IMR-90 (cell line): ENCODE measurements at regions not wholly inside any gene's neighbourhood (a gene's known extent, or its start where the extent isn't known, plus 50 kb on each side); places are given as distances from the start of the nearest gene placed in this dataset.

Source experiments
- ATAC-seq: fragments of 200-7000 bp; cut with Tn5 transposase; 2 replicates; pipeline ENCODE4 v1.9.1; 2020; ENCODE audit warnings: low read depth, mild to moderate bottlenecking, moderate library complexity
- BruUV-seq: library from RNA; stranded (reverse); fragments of 400-500 nt; replicated peaks from 2 replicates; lab custom pipeline; 2021; lab: Mats Ljungman, UMichigan
- CTCF ChIA-PET: fragments of 300-600 bp; formaldehyde crosslinking; extraction: SDS; loops from one replicate; lab custom pipeline; 2021; ENCODE audit warnings: antibody characterized with exemption; lab: Yijun Ruan, JAX
- POLR2A ChIA-PET: fragments of 300-600 bp; sonication (Branson Sonifier 250); formaldehyde crosslinking; loops from one replicate; lab custom pipeline; 2022; ENCODE audit warnings: antibody characterized with exemption; ENCODE audit not compliant: unreplicated experiment; lab: Charles Lee
- DNase-seq: peaks from one replicate; pipeline ENCODE4 v3.0.0; 2013
- H2AFZ ChIP-seq: replicated peaks from 2 replicates; pipeline ENCODE3; 2013; ENCODE audit warnings: low read length, mild to moderate bottlenecking; ENCODE audit not compliant: poor library complexity
- H2AK5ac ChIP-seq: 2 replicates; pipeline ENCODE4 v1.6.1; 2013; ENCODE audit warnings: low read depth, low read length, inconsistent platforms
- H2AK9ac ChIP-seq: replicated peaks from 2 replicates; pipeline ENCODE3; 2013; ENCODE audit warnings: mild to moderate bottlenecking, low read depth, low read length, moderate library complexity; ENCODE audit not compliant: poor library complexity
- H2BK120ac ChIP-seq: 2 replicates; pipeline ENCODE4 v1.6.1; 2013; ENCODE audit warnings: low read depth, low read length, inconsistent platforms
- H2BK15ac ChIP-seq: 3 replicates; pipeline ENCODE4 v1.6.1; 2013; ENCODE audit warnings: low read depth, low read length, inconsistent platforms
- H2BK20ac ChIP-seq: 2 replicates; pipeline ENCODE4 v1.6.1; 2013; ENCODE audit warnings: low read depth, mild to moderate bottlenecking, inconsistent platforms, low read length, moderate library complexity
- H2BK5ac ChIP-seq: 2 replicates; pipeline ENCODE4 v1.6.1; 2013; ENCODE audit warnings: mild to moderate bottlenecking, low read depth, low read length, inconsistent platforms; ENCODE audit not compliant: poor library complexity, severe bottlenecking
- H3K14ac ChIP-seq: replicated peaks from 2 replicates; pipeline ENCODE4 v1.6.1; 2013; ENCODE audit warnings: low read depth, low read length, inconsistent platforms
- H3K18ac ChIP-seq: 2 replicates; pipeline ENCODE4 v1.6.1; 2013; ENCODE audit warnings: low read depth, low read length, control low read depth
- H3K23ac ChIP-seq: 2 replicates; pipeline ENCODE4 v1.6.1; 2013; ENCODE audit warnings: low read depth, low read length, inconsistent platforms
- H3K27ac ChIP-seq: 2 replicates; pipeline ENCODE4 v1.5.1; 2013; ENCODE audit warnings: mild to moderate bottlenecking, control low read depth, low read length; ENCODE audit not compliant: insufficient read depth
- H3K27me3 ChIP-seq: 2 replicates; pipeline ENCODE4 v1.6.1; 2013; ENCODE audit warnings: low read length; ENCODE audit not compliant: control insufficient read depth, insufficient read depth
- H3K36me3 ChIP-seq: 2 replicates; pipeline ENCODE4 v1.6.1; 2013; ENCODE audit warnings: low read length, mixed read lengths; ENCODE audit not compliant: control insufficient read depth, insufficient read depth
- H3K4ac ChIP-seq: 2 replicates; pipeline ENCODE4 v1.6.1; 2013; ENCODE audit warnings: low read depth, low read length, inconsistent platforms
- H3K4me1 ChIP-seq: 2 replicates; pipeline ENCODE4 v1.6.1; 2013; ENCODE audit warnings: low read length, mixed read lengths; ENCODE audit not compliant: control insufficient read depth, insufficient read depth
- H3K4me2 ChIP-seq: 2 replicates; pipeline ENCODE4 v1.6.1; 2013; ENCODE audit warnings: low read depth, mild to moderate bottlenecking, control low read depth, low read length, moderate library complexity
- H3K4me3 ChIP-seq: 2 replicates; pipeline ENCODE4 v1.5.1; 2013; ENCODE audit warnings: low read depth, mild to moderate bottlenecking, control low read depth, low read length, moderate library complexity; ENCODE audit not compliant: insufficient read depth
- H3K56ac ChIP-seq: 2 replicates; pipeline ENCODE4 v1.6.1; 2013; ENCODE audit warnings: low read length, inconsistent platforms; ENCODE audit not compliant: insufficient read depth; ENCODE audit errors: extremely low read depth
- H3K79me1 ChIP-seq, 2 experiments: 2 replicates each; pipeline ENCODE4 v1.6.1; 2013; ENCODE audit warnings: low read length in 2 of 2, inconsistent platforms in 1 of 2, low read depth in 1 of 2
- H3K9ac ChIP-seq: 2 replicates; pipeline ENCODE4 v1.6.1; 2013; ENCODE audit warnings: low read depth, low read length, control low read depth
- H3K9me1 ChIP-seq: 2 replicates; pipeline ENCODE4 v1.6.1; 2013; ENCODE audit warnings: low read length, inconsistent platforms; ENCODE audit not compliant: insufficient read depth
- H3K9me3 ChIP-seq: 2 replicates; pipeline ENCODE4 v1.6.1; 2013; ENCODE audit warnings: low read length; ENCODE audit not compliant: control insufficient read depth, insufficient read depth
- H4K20me1 ChIP-seq: 2 replicates; pipeline ENCODE4 v1.6.1; 2013; ENCODE audit warnings: low read length, inconsistent platforms; ENCODE audit not compliant: insufficient read depth
- H4K5ac ChIP-seq: 2 replicates; pipeline ENCODE4 v1.6.1; 2013; ENCODE audit warnings: mild to moderate bottlenecking, low read depth, low read length, control low read depth
- H4K8ac ChIP-seq, 2 experiments: 2 replicates each; pipeline ENCODE4 v1.6.1; 2013; ENCODE audit warnings: low read depth in 2 of 2, low read length in 2 of 2, control low read depth in 1 of 2, inconsistent platforms in 1 of 2
- H4K91ac ChIP-seq: 2 replicates; pipeline ENCODE4 v1.6.1; 2013; ENCODE audit warnings: low read depth, low read length, inconsistent platforms; ENCODE audit not compliant: insufficient read depth
- BHLHE40 ChIP-seq: fragments of 150-350 bp; IDR thresholded peaks from 2 replicates; pipeline ENCODE4 v1.6.1; 2016; ENCODE audit warnings: mild to moderate bottlenecking, low read depth, low read length
- CHD1 ChIP-seq: IDR thresholded peaks from 2 replicates; pipeline ENCODE4 v1.6.1; 2012; ENCODE audit warnings: low read depth, low read length, improper control_type of control experiment
- MAZ ChIP-seq: IDR thresholded peaks from 2 replicates; pipeline ENCODE4 v1.6.1; 2012; ENCODE audit warnings: low read depth, mild to moderate bottlenecking, low read length, improper control_type of control experiment, moderate library complexity, borderline replicate concordance
- RAD21 ChIP-seq: IDR thresholded peaks from 2 replicates; pipeline ENCODE4 v1.6.1; 2012; ENCODE audit warnings: low read length, improper control_type of control experiment
- RCOR1 ChIP-seq: IDR thresholded peaks from 2 replicates; pipeline ENCODE4 v1.6.1; 2012; ENCODE audit warnings: mild to moderate bottlenecking, low read length, improper control_type of control experiment; ENCODE audit not compliant: insufficient replicate concordance
- RFX5 ChIP-seq: IDR thresholded peaks from 2 replicates; pipeline ENCODE4 v1.8.0; 2012; ENCODE audit warnings: low read depth, mild to moderate bottlenecking, low read length, moderate library complexity
- SMC3 ChIP-seq: fragments of 150-350 bp; IDR thresholded peaks from 2 replicates; pipeline ENCODE4 v1.6.1; 2016; ENCODE audit warnings: low read depth, mild to moderate bottlenecking, antibody characterized with exemption, low read length, moderate library complexity
- USF2 ChIP-seq: fragments of 150-350 bp; IDR thresholded peaks from 2 replicates; pipeline ENCODE4 v1.6.1; 2017; ENCODE audit warnings: mild to moderate bottlenecking, antibody characterized with exemption, low read length, low read depth
- WGBS, 2 experiments: methylation state at CpG; one replicate each; pipeline versions ENCODE4 v1.1.5 to v1.1.7; 2013; ENCODE audit warnings: missing lambda C conversion rate in 2 of 2; ENCODE audit not compliant: insufficient read length in 1 of 2; ENCODE audit errors: extremely low coverage in 2 of 2; 5-methylcytosine and 5-hydroxymethylcytosine counted together
- dilution Hi-C: fragments of 300-500 bp; cut with HindIII; formaldehyde crosslinking; loops from one replicate; pipeline ENCODE4 v1.14.3; 2018; ENCODE audit warnings: low sequenced_read_pairs; ENCODE audit not compliant: unreplicated experiment
- in situ Hi-C: fragments of 300-500 bp; cut with MboI; formaldehyde crosslinking; loops from 3 replicates; pipeline ENCODE4 v1.14.3; 2019; ENCODE audit warnings: low sequenced_read_pairs, inconsistent platforms, mixed read lengths
- intact Hi-C: fragments of 100-400 bp; cut with micrococcal nuclease; formaldehyde crosslinking; loops from 2 replicates; pipeline ENCODE4 v1.10.0; 2022
- TF ChIP-seq, protein P1 (sequence below): fragments of 150-350 bp; IDR thresholded peaks from 2 replicates; pipeline ENCODE4 v1.6.1; 2016; ENCODE audit warnings: low read depth, mild to moderate bottlenecking, low read length, moderate library complexity, borderline replicate concordance

GRCh38 chr11:37394236-37394870 is 796.3 kb upstream of the RAG2 start:
- Histone ChIP-seq H2BK120ac (no peak overlapping the region), H2BK20ac (no peak overlapping the region), H3K27me3 (no peaks in the 10 kb centered on the region), H4K8ac (no peak overlapping the region), H2AFZ (no peak overlapping the region), H2BK15ac (no peak overlapping the region), H3K4me2 (no peak overlapping the region), H2BK5ac (no peak overlapping the region), H3K36me3 (no peaks in the 10 kb centered on the region), H3K9ac (no peak overlapping the region), H3K9me1 (no peaks in the 10 kb centered on the region), H2AK9ac (no peak overlapping the region), H2AK5ac (no peak overlapping the region), H3K79me1 (no peaks in the 10 kb centered on the region), H4K20me1 (no peaks in the 10 kb centered on the region), H3K4me3 (no peak overlapping the region), H3K14ac (no peak overlapping the region), H3K4ac (no peak overlapping the region), H3K18ac (no peak overlapping the region), H3K56ac (no peak overlapping the region), H3K27ac (no peak overlapping the region), H4K91ac (no peak overlapping the region), H4K5ac (no peak overlapping the region), H3K4me1 (no peaks in the 10 kb centered on the region), H3K23ac (no peak overlapping the region), H3K9me3 (peaks cover 4% of the 10 kb centered on the region)
- in situ Hi-C loops (no loop called here), intact Hi-C loops (no loop called here), dilution Hi-C loops (no loop called here)
- no CpG with 5 or more reads among the region's 1 CpG for WGBS, 2 experiments
- ATAC-seq (no peak), DNase-seq (no peak)
- ChIA-PET POLR2A (no interaction called here), CTCF (interaction anchor here (0.6 kb wide), 1 partner anchor 9 kb away, joined by 3 read pairs; no protein-coding TSS in a partner anchor)
- BruUV-seq = no TSS peak
- TF ChIP-seq BHLHE40 = no peak
- no peak for TF ChIP-seq MAZ
- TF ChIP-seq USF2 = no peak
- TF ChIP-seq, protein P1, sequence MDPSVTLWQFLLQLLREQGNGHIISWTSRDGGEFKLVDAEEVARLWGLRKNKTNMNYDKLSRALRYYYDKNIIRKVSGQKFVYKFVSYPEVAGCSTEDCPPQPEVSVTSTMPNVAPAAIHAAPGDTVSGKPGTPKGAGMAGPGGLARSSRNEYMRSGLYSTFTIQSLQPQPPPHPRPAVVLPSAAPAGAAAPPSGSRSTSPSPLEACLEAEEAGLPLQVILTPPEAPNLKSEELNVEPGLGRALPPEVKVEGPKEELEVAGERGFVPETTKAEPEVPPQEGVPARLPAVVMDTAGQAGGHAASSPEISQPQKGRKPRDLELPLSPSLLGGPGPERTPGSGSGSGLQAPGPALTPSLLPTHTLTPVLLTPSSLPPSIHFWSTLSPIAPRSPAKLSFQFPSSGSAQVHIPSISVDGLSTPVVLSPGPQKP = no peak
- TF ChIP-seq RCOR1 = no peak
- TF ChIP-seq SMC3 = no peak
- no peak for TF ChIP-seq RFX5
- TF ChIP-seq RAD21 = no peak
- TF ChIP-seq CHD1 = no peak
